ENCODE measurements at regions not wholly inside any gene's neighbourhood (a gene's known extent, or its start where the extent isn't known, plus 50 kb on each side); places are given as distances from the start of the nearest gene placed in this dataset.

DNA sequence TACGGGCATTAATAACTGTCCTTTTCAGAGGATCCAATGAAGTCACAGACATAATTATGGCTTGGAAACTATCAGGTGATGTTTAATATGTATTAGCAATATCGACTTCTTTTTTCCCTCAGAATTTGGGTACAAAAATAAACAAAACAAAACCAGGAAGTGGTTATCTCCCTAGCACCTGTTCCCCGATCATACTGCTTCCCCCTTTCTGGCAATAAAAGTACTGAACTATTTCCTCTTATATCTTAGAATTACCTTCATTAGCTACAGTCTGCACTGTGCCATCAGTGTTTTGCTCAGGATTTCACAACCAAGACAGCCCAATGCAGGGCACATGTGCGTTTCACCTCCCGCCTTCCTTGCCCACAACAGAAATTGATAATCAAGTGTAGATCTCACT, 216.9 kb upstream of the BTBD3 start:
- TF ChIP-seq, protein P1, sequence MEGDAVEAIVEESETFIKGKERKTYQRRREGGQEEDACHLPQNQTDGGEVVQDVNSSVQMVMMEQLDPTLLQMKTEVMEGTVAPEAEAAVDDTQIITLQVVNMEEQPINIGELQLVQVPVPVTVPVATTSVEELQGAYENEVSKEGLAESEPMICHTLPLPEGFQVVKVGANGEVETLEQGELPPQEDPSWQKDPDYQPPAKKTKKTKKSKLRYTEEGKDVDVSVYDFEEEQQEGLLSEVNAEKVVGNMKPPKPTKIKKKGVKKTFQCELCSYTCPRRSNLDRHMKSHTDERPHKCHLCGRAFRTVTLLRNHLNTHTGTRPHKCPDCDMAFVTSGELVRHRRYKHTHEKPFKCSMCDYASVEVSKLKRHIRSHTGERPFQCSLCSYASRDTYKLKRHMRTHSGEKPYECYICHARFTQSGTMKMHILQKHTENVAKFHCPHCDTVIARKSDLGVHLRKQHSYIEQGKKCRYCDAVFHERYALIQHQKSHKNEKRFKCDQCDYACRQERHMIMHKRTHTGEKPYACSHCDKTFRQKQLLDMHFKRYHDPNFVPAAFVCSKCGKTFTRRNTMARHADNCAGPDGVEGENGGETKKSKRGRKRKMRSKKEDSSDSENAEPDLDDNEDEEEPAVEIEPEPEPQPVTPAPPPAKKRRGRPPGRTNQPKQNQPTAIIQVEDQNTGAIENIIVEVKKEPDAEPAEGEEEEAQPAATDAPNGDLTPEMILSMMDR (IDR thresholded peaks at IDR 0.05): no peak
- TF ChIP-seq EZH2phosphoT487 (IDR thresholded peaks at IDR 0.05) (no peak), EZH2 (IDR thresholded peaks at IDR 0.05) (no peak)
